ENCODE measurements at regions not wholly inside any gene's neighbourhood (a gene's known extent, or its start where the extent isn't known, plus 50 kb on each side); places are given as distances from the start of the nearest gene placed in this dataset.

DNA sequence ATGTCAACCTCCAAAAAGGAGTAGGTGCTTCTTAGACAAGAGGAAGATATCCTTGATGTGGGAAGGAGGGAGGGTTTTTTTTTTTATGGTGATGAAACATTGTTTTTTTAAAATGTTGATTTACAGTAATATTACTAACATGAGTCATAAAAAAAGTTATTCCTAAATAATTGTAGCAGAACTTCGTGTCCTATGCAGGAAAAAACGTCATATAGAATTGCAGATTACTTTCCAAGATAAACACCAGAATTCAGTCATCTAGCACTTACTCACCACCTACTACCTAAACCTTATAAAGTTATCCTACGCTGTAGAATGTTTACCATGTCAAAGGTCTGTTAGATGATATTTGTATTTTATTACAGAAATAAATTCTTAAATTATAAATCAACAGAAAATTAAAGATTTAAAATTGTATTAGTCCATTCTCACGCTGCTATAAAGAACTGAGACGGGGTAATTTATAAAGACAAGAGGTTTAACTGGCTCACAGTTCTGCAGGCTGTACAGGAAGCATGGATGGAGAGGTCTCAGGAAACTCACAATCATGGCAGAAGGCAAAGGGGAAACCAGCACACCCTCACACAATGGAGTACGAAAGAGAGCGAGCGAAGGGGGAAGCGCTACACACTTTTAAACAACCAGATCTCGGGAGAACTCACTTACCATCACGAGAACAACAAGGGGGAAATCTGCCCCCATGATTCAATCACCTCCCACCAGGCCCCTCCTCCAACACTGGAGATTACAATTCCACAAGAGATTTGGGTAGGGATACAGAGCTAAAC, 105.2 kb upstream of the NEBL start:
- DNase-seq = no peak

DNA sequence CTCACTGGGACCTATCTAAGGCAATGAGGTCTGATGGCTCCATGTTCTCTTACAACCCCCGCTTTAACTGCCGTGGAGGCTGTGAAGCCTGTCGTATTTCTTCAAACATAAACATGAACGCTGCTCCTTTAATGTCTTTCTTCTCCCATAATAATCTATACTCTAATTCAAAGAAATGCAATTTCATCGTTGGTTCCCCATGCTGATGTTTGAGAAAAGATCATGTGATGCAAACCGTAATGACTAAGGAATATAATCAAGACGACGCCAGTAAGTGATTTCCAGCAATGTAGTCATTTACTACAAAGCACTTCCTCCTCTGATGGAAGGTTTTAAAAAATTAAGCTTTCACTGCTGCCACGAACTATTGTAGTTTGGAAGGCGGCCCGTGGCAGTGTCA, 102.6 kb upstream of the NEBL start:
- DNase-seq = no peak

- no peak for DNase-seq
These were observed 100.9 kb upstream of the NEBL start for GRCh38 chr10:20998036-20998435.

- DNase-seq = no peak
These were observed 98.2 kb upstream of the NEBL start for GRCh38 chr10:20995123-20995987.

- no peak for DNase-seq
These were observed 96.9 kb upstream of the NEBL start for GRCh38 chr10:20993830-20994527.

- DNase-seq = no peak
These were observed 96.3 kb upstream of the NEBL start for GRCh38 chr10:20993389-20993788.

DNA sequence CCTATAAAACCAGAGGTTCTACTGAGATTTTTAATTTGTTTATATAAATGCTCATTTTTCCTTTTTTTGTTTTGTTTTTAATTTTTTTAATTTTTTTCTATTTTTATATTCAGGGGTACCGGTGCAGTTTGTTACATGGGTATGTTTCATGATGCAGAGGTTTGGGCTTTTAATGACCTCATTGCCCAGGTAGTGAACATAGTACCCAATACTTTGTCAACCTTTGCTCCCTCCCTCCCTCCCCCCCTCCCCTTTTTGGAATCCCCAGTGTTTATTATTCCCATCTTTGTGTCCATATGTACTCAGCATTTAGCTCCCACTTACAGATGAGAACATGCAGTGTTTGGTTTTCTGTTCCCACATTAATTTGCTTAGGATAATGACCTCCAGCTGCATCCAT, 94.4 kb upstream of the NEBL start:
- no peak for DNase-seq

GRCh38 chr10:20990604-20991003, 93.5 kb upstream of the NEBL start:
- DNase-seq = no peak

DNA sequence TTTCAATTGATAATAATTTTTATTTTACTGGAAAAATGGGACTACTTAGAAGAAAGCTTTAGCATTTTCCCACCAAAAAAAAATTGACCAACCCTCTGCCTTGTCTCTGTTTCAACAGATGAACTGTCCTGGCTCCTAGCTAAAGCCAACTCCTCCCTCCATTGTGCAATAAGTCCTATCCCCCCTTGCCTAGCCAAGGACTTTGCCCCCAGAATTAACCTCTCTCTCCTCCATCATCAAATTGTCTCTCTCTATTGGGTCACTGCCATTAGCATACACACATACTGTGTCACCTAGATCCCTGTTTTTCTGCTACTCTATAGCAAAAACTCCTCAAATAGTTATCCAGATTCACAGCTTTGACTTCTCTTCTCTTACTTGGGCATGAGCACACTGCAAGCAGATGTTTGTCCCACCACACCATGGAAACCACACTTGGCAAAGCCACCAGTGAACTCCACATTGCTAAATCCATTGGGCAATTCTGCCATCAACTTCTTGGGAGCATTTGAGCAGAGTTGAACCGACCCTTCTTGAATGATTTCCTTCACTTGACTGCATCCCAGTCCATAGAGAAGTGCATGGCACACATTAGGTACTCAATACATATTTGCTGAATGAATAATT, 91.4 kb upstream of the NEBL start:
- no peak for DNase-seq

DNA sequence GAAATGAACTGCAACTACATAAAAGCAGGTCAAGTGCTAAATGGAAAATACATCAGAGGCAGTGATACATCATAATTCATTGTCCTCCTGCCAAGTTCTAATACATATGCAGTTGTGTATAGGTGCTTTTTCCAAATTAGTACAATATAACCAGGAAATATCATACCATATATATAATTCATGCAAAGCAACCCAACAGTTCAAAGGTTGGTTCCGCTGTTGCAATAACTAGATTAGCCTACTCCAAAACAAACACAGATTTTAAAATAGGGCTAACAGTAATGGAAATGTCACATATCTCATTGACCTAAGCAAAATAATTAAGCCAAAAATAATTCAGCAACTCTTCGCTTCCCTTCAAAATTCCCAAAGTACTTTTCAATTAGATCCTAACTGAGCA, 88.9 kb upstream of the NEBL start:
- no peak for DNase-seq

DNA sequence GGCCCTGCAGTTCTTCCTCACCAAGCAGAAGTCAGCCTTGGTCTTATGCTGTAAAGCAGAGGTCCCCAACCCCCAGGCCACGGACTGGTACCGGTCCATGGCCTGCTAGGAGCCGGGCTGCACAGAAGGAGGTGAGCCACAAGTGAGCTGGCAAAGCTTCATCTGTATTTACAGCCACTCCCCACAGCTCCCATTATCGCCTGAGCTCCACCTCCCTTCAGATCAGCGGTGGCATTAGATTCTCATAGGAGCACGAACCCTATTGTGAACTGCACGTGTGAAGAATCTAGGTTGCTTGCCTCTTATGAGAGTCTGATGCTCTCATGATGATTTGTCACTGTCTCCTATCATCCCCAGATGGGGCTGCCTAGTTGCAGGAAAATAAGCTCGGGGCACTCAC, 87.6 kb upstream of the NEBL start:
- DNase-seq = no peak

DNA sequence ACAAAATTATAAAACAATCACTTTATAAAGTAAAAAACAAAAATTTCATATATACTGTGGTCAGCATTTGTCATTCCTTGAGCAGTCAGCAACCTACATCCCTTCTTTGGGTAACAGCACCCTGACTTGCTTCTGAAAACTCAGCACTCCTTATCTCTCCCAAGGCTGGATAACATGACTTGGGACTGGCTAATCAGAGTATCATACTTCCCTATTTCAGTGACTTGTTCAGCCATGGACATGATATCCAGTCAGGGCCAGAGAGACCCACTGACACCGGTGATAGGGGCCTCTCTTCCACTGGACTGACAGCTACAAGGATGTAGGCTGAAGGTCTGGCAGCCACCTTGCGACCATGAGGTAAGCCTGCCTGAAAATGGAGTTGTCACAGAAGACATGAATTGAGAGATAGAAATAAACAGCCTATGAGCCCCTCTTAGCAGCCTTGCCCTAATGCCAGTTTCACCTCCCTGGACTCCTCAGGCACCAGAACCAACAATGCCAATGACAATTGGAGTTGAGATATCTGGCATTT, 84.4 kb upstream of the NEBL start:
- DNase-seq = no peak

DNA sequence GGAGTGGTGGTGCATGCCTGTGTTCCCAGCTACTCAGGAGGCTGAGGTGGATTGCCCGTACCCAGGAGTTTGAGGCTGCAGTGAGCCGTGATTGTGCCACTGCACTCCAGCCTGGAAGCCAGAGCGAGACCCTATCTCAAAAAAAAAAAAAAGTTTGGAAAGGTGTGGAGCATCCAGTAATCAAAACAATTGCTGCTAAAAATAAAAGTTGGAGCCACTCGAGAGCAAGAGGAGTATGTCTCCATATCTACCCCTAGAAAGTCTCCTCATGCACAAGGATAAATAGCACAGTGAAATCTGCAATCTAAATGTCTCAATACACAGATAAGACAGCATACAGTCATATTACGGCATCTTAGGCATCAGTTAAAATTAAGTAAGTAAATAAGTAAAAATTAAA, 81.5 kb upstream of the NEBL start:
- DNase-seq = no peak

DNA sequence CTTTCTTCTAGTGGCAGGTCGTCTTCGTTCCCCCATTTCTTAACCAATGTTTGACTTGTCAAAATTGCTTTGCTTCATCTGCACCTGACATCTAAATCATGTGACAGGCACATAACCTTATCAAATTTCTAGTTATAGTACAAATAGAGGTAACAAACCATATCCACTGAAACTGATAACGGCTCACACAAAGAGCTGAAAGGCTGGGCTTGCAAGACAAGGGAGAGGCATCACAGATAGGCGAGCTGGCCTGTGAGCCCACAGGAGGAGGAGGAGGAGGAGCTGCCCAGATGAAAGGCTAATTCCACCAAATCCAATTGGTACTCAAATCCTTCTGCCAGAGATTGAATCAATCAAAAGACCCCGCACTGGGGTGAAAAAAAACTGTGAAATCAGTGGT, 80.2 kb upstream of the NEBL start:
- DNase-seq = no peak

- no peak for DNase-seq
These were observed 79.8 kb upstream of the NEBL start for GRCh38 chr10:20976891-20977290.

DNA sequence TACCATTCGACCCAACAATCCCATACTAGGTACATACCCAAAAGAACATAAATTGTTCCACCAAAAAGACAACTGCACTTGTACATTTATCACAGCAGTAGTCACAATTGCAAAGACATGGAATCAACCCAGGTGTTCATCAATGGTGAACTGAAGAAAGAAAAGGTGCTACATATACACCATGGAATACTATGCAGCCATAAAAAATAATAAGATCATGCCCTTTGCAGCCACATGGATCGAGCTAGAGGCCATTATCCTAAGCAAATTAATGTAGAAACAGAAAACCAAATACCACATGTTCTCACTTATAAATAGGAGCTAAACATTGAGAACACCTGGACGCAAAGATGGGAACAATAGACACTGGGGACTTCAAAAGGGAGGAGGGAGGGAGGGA, 79.3 kb upstream of the NEBL start:
- no peak for DNase-seq

- DNase-seq = no peak
These were observed 78.1 kb upstream of the NEBL start for GRCh38 chr10:20975236-20975635.

- no peak for DNase-seq
These were observed 75.8 kb upstream of the NEBL start for GRCh38 chr10:20972925-20973324.

- no peak for DNase-seq
These were observed 74.8 kb upstream of the NEBL start for GRCh38 chr10:20971901-20972300.

DNA sequence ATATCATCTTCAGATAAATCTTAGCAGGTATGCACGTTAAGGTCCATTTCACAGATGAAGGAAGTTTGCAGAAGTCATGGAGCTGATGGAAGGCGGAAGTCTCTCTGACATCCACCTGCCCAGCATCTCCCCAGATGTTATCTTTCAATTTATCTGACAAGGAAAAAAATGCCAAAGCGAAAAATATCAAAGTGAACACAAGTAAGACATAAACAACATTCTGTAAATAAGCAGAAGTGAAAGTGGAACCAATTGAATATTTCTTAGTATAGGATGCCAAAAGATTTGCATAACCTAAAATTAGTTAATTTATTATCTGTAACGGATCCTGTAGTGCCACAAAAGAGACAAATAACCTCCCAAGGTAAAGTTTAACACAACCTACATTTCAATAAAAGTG, 73.6 kb upstream of the NEBL start:
- no peak for DNase-seq

GRCh38 chr10:20970044-20970443, 72.9 kb upstream of the NEBL start:
- no peak for DNase-seq

GRCh38 chr10:20966426-20966825, 69.3 kb upstream of the NEBL start:
- DNase-seq = no peak

Measured in CD4-positive, alpha-beta T cell treated with Interleukin-4 for 1 hour (primary cell).